ENCODE measurements at regions not wholly inside any gene's neighbourhood (a gene's known extent, or its start where the extent isn't known, plus 50 kb on each side); places are given as distances from the start of the nearest gene placed in this dataset.

DNA sequence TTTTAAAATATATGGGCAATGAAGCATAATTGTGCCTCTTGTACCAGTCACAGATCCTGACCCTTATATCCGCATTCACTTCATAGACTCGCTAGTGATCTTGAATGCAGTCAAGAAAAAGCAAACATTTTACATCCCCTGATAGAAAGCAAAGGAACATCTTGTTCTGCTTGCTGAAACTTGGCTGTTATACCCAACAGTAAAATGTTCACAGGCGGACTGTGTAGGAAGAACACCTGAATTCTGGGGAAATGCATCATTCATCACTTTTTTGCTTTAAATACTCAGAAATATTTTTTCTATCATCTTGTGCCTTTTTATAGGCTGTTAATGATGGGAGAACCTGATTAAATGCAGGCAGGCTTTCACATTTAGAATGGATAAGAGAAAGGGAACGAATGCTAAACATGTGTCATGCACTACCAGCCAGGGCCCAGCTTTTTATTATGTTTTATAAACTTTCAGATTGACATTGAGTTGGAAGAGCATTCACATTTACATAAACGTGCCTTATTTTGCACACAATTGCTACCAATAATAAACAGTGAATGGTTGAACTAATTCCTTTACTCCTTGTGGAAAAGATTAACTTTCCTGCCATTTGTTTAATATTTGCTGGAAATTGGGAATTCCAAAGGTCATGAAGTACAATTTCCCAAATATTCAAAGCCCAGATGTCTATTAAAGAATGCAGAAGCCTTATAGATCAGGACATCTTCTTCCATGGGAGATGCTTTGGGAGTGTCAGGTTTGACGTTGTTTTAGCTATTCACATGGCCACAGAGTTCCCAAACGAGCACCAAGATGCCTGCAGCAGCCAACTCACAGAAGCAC lies 756.2 kb downstream of the TLE1 start:
- intact Hi-C loops (cut with DNase I), result no loop called here
- DNase-seq (ENCODE audit: low spot score), result no peak

DNA sequence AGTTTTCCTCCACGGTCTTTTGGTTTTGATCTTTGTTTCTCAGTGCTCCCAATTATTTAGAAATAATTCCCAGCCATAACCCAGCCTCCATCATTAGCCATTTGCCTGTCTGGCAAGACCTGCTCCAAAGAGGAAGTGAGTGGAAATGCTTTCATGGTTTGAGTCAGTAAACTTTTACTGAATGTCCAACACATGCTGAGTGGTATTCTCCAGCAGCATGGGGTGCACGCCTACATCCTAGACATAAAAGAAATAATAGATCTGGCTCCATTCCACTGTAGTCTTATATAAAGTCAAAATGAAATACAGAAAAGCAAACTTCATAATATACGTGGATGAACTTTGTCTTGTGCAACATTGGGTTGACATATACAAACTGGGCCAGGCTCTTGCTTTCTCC lies 757.2 kb downstream of the TLE1 start:
- no peak for DNase-seq (ENCODE audit: low spot score)
- intact Hi-C loops (cut with DNase I), result no loop called here

DNA sequence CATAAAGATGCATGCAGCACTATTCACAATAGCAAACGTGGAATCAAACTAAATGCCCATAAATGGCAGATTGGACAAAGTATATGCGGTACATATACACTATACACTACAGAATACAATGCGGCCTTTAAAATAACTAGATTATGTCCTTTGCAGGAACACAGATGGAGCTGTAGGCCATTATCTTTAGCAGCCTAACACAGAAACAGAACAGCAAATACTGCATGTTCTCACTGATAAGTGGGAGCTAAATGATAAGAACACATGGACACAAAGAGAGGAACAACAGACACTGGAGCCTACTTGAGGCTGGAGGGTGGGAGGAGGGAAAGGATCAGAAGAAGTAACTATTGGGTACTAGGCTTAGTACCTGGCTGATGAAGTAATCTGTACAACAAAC lies 758.2 kb downstream of the TLE1 start:
- intact Hi-C loops (cut with DNase I), result no loop called here
- DNase-seq (ENCODE audit: low spot score), result no peak

DNA sequence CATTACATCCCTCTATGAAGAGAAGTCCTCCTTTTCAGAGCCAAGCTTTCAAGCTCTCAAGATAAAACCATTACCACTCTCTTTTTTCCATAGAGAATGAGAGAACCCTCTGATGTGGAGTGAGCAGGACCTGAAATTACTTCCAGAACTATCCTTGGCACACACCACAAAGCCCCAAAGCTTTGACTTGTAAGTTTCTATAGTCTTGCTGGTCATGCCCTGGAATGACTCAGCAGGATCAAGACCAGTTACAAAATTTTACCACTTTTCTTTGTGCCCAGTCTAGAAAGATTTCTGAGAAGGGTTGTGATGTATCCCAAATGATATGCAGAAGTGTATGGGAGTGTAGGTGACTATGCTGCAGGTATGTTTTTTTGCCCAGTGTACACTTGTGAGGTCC lies 760.6 kb downstream of the TLE1 start:
- no peak for DNase-seq (ENCODE audit: low spot score)
- intact Hi-C loops (cut with DNase I), result no loop called here

DNA sequence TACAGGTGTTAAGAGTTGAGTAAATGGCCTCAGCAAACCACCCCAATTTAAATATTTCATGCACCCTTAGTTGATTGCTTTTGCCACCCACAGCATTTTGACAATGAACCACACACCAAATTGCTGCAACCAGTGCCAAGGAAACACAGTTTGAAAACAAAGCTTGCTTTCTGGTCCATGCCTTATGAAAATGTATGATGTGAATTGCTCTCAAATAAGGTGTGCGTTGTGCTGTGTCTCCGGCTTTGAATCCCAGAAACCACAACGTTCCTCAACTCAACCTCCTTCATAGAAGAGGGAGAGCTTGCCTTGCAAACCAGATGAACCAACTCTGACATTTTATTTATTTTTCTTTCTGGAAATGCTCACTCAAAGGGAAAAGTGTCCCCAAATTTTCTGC lies 762.7 kb downstream of the TLE1 start:
- intact Hi-C loops (cut with DNase I), result no loop called here
- DNase-seq (ENCODE audit: low spot score), result no peak

DNA sequence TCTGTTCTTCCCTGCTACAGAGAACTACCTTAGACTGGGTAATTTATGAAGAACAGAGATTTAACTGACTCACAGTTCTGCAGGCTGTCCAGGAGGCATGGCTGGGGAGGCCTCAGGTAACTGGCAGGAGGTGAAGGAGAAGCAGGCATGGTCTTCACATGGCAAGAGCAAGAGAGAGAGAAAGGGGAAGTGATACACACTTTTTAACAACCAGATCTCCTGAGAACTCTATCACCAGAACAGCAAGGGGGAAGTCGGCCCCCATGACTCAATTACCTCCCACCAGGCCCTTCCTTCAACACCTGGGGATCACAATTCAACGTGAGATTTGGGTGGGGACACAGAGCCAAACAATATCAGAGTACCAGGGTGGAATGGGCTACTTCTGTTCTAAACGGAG lies 766.8 kb downstream of the TLE1 start:
- no peak for DNase-seq (ENCODE audit: low spot score)
- intact Hi-C loops (cut with DNase I), result no loop called here

DNA sequence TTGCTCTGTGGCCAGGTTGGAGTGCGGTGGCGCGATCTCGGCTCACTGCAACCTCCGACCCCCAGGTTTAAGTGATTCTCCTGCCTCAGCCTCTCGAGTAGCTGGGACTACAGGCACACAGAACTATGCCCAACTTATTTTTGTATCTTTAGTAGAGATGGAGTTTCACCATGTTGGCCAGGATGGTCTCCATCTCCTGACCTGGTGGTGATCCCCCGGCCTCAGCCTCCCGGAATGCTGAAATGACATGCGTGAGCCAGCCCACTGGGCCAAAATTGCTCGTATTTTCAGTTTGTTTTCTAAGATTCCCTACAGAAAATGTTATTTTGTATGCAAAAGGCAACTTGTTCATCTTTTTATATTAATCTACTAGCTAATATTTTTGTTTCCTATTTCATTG lies 782.6 kb downstream of the TLE1 start:
- no peak for DNase-seq (ENCODE audit: low spot score)
- intact Hi-C loops (cut with DNase I), result no loop called here

DNA sequence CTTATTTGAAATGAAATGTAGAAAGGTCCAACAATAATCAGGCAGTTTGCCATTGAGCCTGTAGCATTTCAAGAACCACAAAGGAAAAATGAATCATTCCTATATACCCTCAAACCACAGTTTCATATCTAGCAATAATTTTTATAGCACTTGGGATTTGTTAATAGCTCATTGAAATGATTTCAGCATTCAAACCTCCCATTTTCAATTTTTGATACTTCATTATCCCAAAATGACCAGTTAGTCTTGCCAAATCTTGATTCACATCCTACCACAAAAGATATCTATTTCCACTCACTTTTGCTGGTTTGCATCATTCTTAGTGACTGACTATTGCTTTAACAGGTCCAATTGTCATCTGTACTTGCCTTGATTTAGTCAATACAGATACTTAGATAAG lies 790.1 kb downstream of the TLE1 start:
- no peak for DNase-seq (ENCODE audit: low spot score)
- intact Hi-C loops (cut with DNase I), result no loop called here

DNA sequence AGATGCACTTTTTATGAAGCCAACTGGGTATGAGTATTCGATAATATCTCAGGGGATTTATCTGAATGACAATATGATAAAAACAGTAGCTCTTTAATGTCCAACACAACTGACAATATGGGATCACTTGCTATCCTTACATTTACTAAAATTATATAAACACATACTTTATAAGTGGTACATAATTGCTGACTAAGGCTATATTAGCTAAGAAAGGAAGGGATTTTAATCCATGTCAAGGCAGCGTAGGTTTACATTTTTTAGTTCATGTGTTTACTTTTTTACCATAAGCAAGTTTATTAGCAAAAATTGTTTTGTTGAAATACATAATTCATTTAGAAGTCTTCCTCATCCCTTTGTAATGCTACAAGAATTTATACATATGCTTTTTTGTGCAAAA lies 796.2 kb downstream of the TLE1 start:
- intact Hi-C loops (cut with DNase I), result no loop called here
- no peak for DNase-seq (ENCODE audit: low spot score)

DNA sequence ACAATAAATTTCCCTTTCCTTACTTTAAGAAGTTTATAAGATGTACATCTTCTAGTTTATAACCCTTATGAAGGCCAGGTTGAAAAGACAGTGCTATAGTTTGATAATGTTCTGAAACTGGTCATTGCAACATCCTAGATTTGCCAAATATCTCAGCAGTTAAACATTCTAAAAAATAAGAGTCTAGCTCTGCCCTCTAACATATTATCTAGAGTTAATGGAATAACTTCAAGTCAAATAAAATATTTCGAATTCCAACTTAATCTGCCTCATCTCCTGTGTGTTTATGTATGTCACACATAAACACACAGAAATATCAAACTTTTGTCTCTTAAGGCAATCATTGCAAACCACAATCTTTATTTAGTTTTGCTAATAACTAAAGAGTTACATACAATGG lies 796.6 kb downstream of the TLE1 start:
- intact Hi-C loops (cut with DNase I), result no loop called here
- DNase-seq (ENCODE audit: low spot score), result no peak

DNA sequence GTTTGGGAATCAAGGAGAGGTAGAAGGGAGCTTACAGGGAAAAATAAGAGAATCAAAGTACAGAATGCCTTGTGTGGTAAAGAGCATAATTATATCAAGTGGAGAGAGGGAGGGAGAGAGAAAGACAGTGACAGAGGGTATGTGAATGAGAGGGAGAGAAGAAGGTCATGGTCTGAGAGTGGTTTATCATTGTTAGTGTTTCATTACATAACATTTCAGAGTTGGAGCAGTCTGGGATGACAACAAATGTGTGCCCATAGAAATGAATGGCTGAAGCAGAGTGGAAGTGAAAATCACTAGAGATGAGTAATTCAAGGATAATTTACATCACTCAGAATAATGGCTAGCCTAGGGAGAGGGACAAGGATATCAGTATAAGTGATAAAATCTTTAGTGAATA lies 799.2 kb downstream of the TLE1 start:
- intact Hi-C loops (cut with DNase I), result no loop called here

DNA sequence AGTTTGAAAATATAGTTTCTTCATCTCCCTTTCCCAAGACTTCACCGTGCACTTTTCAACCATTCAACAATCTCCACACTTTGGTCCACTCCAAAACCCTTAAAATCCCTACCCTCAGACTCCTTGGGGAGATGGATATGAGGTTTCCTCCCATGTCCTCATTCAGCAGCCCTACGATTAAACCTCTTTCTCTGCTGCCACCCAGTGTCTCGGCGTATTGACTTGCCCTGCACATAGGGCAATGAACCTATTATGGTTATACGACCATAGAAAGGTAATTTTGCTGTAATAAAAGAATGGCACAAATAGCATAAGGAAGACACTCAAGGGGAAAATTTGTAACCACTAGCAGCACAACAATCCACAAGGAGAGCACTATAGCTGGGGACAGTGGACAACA lies 803.5 kb downstream of the TLE1 start:
- intact Hi-C loops (cut with DNase I), result no loop called here
- DNase-seq (ENCODE audit: low spot score), result no peak

More for the DNA sequence above, 799.2 kb downstream of the TLE1 start:
- no peak for DNase-seq (ENCODE audit: low spot score)

DNA sequence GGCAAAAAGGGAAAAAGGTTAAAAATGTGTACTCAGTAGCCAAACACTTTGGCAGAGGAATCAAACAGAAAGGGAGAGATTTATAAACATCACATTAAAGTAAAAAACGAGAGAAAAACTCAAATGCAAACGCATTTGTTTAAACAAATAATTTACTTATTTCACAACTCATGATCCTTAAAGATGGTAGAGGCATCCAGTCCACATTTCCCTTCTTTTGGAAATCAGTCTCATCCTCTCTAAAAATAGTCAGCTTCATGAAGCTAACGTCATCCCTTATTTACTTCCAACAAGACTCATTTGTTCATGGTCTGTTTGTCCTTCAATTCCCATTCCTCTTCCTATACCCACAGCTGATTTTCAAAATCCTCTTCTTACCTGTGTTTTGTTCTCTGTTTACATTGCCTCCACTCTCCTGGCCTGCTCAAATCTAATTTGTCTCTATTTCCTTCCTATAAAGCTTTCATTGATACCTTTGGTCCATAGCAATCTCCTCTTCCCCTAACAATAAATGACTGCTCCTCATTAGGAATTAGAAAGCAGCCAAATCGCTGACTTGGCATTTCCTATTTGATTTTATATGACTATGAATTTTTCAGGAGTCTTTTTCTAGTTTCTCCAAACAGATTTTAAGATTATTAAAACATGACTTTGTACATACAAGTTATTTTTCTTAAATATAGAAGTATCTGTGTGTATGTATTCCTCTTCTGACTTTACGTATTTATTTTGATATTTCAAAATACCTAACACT lies 805.3 kb downstream of the TLE1 start:
- intact Hi-C loops (cut with DNase I), result no loop called here
- no peak for DNase-seq (ENCODE audit: low spot score)

DNA sequence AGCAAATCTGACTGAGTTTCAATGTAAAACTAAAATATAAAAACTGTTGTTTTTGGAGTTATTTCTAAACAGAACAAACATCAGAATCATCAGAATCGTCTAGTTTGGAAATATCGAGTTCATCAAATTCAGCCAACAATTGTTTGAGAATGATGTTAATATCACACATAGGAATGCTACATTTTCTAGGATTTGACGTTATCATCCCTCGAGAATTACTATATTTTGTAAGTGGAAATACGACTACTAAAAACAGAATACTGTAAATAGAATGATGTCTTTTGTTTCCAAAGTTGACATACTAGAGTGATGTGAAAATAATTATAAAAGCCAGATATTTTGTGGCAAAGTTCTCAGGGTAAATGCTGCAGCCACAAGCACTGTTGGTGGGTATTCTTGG lies 805.9 kb downstream of the TLE1 start:
- intact Hi-C loops (cut with DNase I), result no loop called here
- no peak for DNase-seq (ENCODE audit: low spot score)

DNA sequence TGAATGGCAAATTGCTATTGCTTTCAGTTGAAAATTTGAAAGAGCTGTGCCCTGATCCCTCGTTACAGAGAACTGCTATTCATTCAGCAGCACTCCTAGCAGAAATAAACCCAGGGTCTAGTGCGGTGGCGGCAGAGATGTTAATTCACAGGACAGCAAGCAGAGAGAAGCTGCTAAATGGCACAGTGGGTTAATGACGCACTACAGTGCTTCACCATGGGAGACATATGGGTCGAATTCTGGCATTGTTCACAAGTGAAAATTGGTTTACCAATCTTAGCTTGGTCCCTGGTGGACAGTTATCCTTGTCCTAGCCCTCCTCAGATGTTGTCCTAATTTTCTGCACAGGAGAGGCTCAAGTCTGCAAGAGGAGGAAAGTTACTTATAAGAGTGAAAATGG lies 807.4 kb downstream of the TLE1 start:
- intact Hi-C loops (cut with DNase I), result no loop called here
- no peak for DNase-seq (ENCODE audit: low spot score)

DNA sequence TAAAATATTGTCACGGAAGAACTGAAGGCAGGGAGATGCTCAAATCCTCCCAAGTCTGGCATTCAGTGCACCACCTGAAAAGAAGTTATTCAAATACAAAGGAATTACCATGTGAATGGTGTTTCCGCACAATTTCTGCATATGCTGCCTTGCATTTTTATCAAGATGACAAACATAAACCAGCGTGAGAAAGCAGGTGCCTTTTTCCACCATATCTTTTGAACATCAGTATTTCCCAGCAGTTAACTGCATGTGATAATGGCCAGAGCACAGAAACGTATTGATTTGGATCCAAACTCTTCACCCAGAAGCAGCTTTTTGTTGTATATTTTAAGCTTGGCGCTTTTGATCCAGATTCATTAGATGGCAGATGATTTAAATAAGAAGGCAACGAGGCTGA lies 808.0 kb downstream of the TLE1 start:
- intact Hi-C loops (cut with DNase I), result no loop called here
- DNase-seq (ENCODE audit: low spot score), result no peak

DNA sequence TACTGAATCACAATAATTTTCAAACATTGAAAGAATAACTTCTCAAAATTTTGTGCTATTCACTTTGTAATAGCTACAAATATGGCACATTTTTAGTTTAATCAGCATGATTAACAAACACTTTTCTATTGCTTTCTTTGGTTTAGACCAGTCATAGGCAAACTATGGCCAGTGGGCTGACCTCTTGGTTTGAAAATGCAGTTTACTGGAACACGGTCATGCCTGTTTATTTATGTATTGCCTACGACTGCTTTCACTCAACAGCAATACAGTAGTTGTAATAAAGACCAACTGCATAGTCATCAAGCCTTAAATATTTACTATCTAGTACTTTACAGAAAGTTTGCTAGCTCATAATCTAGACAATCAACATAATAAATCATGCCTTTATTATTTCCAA lies 810.8 kb downstream of the TLE1 start:
- no peak for DNase-seq (ENCODE audit: low spot score)
- intact Hi-C loops (cut with DNase I), result no loop called here

DNA sequence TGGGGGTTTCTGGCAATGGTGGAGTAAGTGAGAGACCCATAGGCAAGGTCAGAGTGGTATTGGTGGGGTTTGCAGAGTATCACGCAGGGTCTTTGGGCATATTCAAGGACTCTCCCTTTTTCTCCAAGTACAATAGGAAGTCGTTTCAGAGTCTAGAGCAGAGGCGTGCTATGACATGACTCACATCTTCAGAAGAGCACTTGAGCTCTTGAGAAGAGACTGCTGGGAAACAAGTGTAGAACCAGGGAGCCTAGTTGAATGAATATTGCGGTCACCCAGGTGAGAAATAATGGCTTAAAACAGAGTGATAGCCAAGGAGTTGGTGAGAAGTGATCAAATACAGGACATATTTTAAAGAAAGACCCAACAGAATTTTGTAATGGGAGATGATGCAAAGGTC lies 813.4 kb downstream of the TLE1 start:
- intact Hi-C loops (cut with DNase I), result no loop called here
- no peak for DNase-seq (ENCODE audit: low spot score)

DNA sequence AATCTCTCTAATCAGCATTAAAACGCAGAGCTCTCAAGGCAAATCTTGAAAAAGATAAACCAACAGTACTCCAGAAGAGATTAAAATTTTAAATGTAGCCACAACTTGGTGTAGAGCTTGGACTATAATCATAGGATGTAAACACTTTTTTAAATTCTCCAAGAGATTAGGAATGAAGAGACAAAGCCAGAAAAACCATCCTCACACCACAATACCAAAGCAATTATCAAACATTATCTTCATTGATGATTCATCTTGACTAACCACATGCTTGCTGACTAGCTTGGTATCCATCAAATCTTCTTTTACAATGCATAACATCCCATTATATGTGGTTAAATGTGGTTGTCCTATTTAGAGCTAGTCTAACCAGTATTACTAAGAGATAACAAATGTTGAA lies 815.1 kb downstream of the TLE1 start:
- intact Hi-C loops (cut with DNase I), result no loop called here
- DNase-seq (ENCODE audit: low spot score), result no peak

DNA sequence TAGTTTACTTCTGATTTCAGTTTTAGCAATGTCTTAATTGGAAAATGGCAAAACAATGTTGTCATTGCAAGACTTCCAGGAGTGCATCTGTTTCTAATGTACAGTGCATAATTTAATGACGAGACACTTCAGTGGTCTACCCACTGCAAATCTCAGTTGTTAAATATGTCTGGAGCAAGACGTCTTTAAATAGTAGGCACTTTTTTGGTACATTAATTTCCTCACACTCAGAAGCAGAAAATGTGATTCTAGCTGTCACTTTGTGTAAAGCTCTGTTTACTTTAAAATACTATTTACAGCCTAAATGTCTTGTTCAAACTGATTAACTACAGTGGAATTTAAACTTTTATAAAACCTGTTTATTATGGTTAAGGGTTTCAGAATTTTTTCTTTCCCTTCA lies 815.5 kb downstream of the TLE1 start:
- DNase-seq (ENCODE audit: low spot score), result no peak
- intact Hi-C loops (cut with DNase I), result no loop called here

DNA sequence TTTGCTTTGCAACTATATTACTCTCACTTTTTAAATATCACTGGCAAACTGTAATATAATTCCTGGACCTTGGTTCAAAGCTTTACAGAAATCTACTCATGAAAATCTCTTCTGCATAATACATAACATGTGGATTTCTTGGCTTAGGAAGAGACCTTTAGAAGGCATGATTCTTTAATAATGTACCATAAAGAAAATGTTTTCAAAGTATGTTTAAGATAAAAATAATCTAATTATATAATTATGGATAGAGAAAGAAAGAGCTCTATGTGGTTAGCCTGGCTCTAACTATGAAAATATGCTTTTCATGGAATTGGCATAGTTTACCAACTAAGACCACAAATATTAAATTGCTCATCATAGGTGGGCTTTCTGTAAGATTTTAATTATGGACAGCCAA lies 817.8 kb downstream of the TLE1 start:
- intact Hi-C loops (cut with DNase I), result no loop called here
- no peak for DNase-seq (ENCODE audit: low spot score)
